Neural progenitor cell (in vitro differentiated cells): ENCODE measurements at regions not wholly inside any gene's neighbourhood (a gene's known extent, or its start where the extent isn't known, plus 50 kb on each side); places are given as distances from the start of the nearest gene placed in this dataset.

Source experiments
- DNase-seq: peaks from one replicate; pipeline ENCODE4 v3.0.0-alpha.2; 2016; ENCODE audit warnings: low spot score
- H2AFZ ChIP-seq: fragments of 200-600 bp; sonication (generic); replicated peaks from 2 replicates; pipeline ENCODE4 v1.6.1; 2016; ENCODE audit warnings: antibody characterized with exemption
- H3F3A ChIP-seq: fragments of 200-600 bp; sonication (generic); 2 replicates; pipeline ENCODE4 v1.6.1; 2016; ENCODE audit warnings: antibody characterized with exemption, low read depth
- H3K27ac ChIP-seq: fragments of 200-600 bp; sonication (generic); 2 replicates; pipeline ENCODE4 v1.5.1; 2016; ENCODE audit warnings: mild to moderate bottlenecking
- H3K27me3 ChIP-seq: fragments of 200-600 bp; sonication (generic); 2 replicates; pipeline ENCODE4 v1.6.1; 2016; ENCODE audit warnings: mild to moderate bottlenecking, moderate library complexity
- H3K36me3 ChIP-seq: fragments of 200-600 bp; sonication (generic); 2 replicates; pipeline ENCODE4 v1.5.1; 2016
- H3K4me1 ChIP-seq: fragments of 200-600 bp; sonication (generic); 2 replicates; pipeline ENCODE4 v1.6.1; 2016; ENCODE audit warnings: mixed run types
- H3K4me2 ChIP-seq: fragments of 200-600 bp; sonication (generic); 2 replicates; pipeline ENCODE4 v1.6.1; 2016
- H3K4me3 ChIP-seq: fragments of 200-600 bp; sonication (generic); 2 replicates; pipeline ENCODE4 v1.5.1; 2016
- H3K79me2 ChIP-seq: fragments of 200-600 bp; sonication (generic); 2 replicates; pipeline ENCODE4 v1.6.1; 2016; ENCODE audit warnings: low read depth
- H3K9ac ChIP-seq: fragments of 200-600 bp; sonication (generic); 2 replicates; pipeline ENCODE4 v1.6.1; 2016
- H3K9me3 ChIP-seq: fragments of 200-600 bp; sonication (generic); 2 replicates; pipeline ENCODE4 v1.5.1; 2016; ENCODE audit warnings: low read depth
- H4K20me1 ChIP-seq: fragments of 200-600 bp; sonication (generic); 2 replicates; pipeline ENCODE4 v1.6.1; 2016; ENCODE audit warnings: low read depth
- H3K27ac Mint-ChIP-seq: 3 replicates; pipeline ENCODE4 v1.8.0; 2021; ENCODE audit warnings: mixed read lengths
- H3K27me3 Mint-ChIP-seq: 2 replicates; pipeline ENCODE4 v1.8.0; 2022; ENCODE audit warnings: low read depth, mild to moderate bottlenecking, inconsistent platforms, moderate library complexity, mixed read lengths; ENCODE audit not compliant: insufficient read depth
- H3K36me3 Mint-ChIP-seq: 3 replicates; pipeline ENCODE4 v1.8.0; 2021; ENCODE audit warnings: mixed read lengths
- H3K4me1 Mint-ChIP-seq: 3 replicates; pipeline ENCODE4 v1.8.0; 2021; ENCODE audit warnings: mixed read lengths
- H3K4me3 Mint-ChIP-seq: 3 replicates; pipeline ENCODE4 v1.8.0; 2021; ENCODE audit warnings: mild to moderate bottlenecking, moderate library complexity, mixed read lengths
- H3K9me3 Mint-ChIP-seq: 3 replicates; pipeline ENCODE4 v1.8.0; 2020; ENCODE audit warnings: mixed read lengths
- EZH2 ChIP-seq: fragments of 200-600 bp; sonication (generic); IDR thresholded peaks from 2 replicates; pipeline ENCODE4 v1.6.1; 2017; ENCODE audit warnings: antibody characterized with exemption, mild to moderate bottlenecking, moderate library complexity
- EZH2phosphoT487 ChIP-seq: fragments of 200-600 bp; sonication (generic); IDR thresholded peaks from 2 replicates; pipeline ENCODE4 v1.6.1; 2017; ENCODE audit warnings: antibody characterized with exemption
- TF ChIP-seq, protein P1 (sequence below): fragments of 200-600 bp; sonication (generic); IDR thresholded peaks from 2 replicates; pipeline ENCODE4 v1.5.1; 2017; ENCODE audit warnings: antibody characterized with exemption, mild to moderate bottlenecking

DNA sequence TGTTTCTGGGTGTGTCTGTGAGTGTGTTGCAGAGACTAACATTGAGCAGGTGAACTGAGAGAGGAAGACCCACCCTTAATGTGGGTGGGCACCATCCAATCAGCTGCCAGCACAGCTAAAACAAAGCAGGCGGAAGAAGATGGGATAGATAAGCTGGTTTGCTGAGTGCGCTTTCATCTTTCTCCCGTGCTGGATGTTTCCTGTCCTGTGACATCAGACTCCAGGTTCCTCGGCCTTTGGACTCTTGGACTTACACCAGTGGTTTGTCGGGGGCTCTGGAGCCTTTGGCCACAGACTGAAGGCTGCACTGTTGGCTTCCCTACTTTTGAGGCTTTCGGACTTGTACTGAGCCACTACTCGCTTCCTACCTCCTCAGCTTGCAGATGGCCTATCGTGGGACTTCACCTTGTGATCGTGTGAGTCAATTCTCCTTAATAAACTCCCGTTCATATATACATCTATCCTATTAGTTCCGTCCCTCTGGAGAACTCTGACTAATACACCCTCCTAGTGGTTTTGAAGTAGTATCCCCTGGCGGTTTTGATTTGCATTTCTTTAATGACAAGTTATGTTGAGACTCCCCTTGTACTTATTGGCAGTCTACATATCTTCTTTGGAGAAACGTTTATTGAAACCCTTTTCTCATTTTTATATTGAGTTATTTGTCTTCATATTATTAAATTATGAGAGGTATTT lies 546.6 kb upstream of the TMPRSS15 start:
- H3K79me2 ChIP-seq: no peaks in the 10 kb centered on the region
- H2AFZ ChIP-seq: no peak overlapping the region
- H3K4me3 Mint-ChIP-seq: no peak overlapping the region
- no peak overlapping the region for H3K9ac ChIP-seq
- peaks cover 7% of the 10 kb centered on the region for H3K4me1 ChIP-seq
- H3K27me3 ChIP-seq: no peaks in the 10 kb centered on the region
- H3F3A ChIP-seq: peaks cover 10% of the 10 kb centered on the region
- H3K36me3 ChIP-seq: no peaks in the 10 kb centered on the region
- no peaks in the 10 kb centered on the region for H3K9me3 ChIP-seq
- no peak overlapping the region for H3K27ac Mint-ChIP-seq
- H3K36me3 Mint-ChIP-seq: no peaks in the 10 kb centered on the region
- H3K27me3 Mint-ChIP-seq: peaks cover 3% of the 10 kb centered on the region
- H4K20me1 ChIP-seq: no peaks in the 10 kb centered on the region
- TF ChIP-seq, protein P1, sequence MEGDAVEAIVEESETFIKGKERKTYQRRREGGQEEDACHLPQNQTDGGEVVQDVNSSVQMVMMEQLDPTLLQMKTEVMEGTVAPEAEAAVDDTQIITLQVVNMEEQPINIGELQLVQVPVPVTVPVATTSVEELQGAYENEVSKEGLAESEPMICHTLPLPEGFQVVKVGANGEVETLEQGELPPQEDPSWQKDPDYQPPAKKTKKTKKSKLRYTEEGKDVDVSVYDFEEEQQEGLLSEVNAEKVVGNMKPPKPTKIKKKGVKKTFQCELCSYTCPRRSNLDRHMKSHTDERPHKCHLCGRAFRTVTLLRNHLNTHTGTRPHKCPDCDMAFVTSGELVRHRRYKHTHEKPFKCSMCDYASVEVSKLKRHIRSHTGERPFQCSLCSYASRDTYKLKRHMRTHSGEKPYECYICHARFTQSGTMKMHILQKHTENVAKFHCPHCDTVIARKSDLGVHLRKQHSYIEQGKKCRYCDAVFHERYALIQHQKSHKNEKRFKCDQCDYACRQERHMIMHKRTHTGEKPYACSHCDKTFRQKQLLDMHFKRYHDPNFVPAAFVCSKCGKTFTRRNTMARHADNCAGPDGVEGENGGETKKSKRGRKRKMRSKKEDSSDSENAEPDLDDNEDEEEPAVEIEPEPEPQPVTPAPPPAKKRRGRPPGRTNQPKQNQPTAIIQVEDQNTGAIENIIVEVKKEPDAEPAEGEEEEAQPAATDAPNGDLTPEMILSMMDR: no peak
- TF ChIP-seq EZH2 (no peak), EZH2phosphoT487 (no peak)
- H3K4me3 ChIP-seq: no peak overlapping the region
- no peak overlapping the region for H3K4me2 ChIP-seq
- no peak for DNase-seq
- H3K9me3 Mint-ChIP-seq: peaks cover 4% of the 10 kb centered on the region
- H3K27ac ChIP-seq: no peak overlapping the region
- peaks cover 14% of the 10 kb centered on the region for H3K4me1 Mint-ChIP-seq

DNA sequence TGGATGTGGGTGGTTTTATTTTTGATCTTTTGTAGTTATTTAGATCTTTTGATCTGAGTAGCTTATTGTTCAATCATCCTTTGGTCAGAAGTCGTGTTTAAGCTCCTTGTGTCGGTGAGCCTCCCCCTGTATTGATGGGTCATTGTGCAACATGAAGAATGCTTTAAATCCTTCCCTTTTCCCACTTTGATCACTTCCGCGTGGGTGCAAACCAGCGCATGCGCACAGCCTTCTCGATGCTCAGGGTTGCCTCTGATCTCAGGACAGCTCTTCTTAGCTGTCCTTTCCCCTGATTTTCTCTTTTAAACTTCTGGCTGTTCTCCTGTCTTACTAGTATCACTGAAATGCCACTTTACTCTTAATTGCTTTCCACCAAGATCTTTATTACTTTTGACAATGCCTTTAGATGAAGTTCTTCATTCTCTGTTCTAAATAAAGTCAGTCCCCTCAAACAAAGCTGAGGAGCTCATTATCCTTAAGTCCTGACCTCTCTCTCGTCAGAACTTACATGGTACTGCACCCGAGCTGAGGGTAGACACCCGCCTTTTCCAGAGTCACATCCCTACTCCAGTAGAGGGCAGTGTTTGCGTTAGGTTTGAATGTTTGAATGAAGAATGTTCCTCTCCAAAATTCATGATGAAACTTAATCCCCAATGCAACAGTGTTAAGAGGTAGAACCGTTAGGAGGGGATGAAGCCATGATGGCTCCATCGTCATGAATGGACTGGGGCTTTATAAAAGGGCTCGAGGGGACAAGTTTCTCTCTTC lies 547.9 kb upstream of the TMPRSS15 start:
- Histone ChIP-seq H3K27me3 (no peaks in the 10 kb centered on the region), H3K4me1 (peaks cover 7% of the 10 kb centered on the region), H3F3A (peaks cover 10% of the 10 kb centered on the region), H4K20me1 (no peaks in the 10 kb centered on the region), H3K4me3 (no peak overlapping the region), H3K4me2 (peak overlapping the region; percentile 4), H3K36me3 (no peaks in the 10 kb centered on the region), H2AFZ (peak overlapping the region; percentile 59), H3K27ac (no peak overlapping the region), H3K9ac (no peak overlapping the region), H3K9me3 (no peaks in the 10 kb centered on the region), H3K79me2 (no peaks in the 10 kb centered on the region)
- peaks cover 4% of the 10 kb centered on the region for H3K9me3 Mint-ChIP-seq
- H3K4me1 Mint-ChIP-seq: peaks cover 16% of the 10 kb centered on the region
- TF ChIP-seq, protein P1: peak; percentile 76
- no peak for TF ChIP-seq EZH2phosphoT487
- TF ChIP-seq EZH2: no peak
- no peaks in the 10 kb centered on the region for H3K36me3 Mint-ChIP-seq
- H3K27ac Mint-ChIP-seq: peak overlapping the region; percentile 77
- H3K4me3 Mint-ChIP-seq: no peak overlapping the region
- H3K27me3 Mint-ChIP-seq: peaks cover 3% of the 10 kb centered on the region
- DNase-seq: peak; percentile 84

DNA sequence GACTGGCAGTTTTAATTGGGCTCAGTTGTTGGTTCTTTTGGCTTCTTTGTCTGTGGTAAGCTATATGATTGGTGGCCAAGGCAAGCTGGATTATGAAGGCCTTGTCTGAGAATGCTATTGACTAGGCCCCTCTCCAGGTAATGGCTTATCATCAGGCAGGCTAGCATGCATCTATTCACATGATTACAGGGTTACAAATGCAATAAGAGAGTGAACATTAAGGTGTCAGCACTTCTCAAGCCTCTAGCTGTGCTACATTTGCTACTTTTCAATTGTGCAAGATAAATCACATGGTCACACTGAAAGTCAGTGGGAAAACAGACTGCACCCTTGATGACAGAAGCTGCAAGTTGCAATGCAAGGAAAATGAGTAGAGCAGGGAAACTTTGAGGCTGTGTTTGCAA lies 550.9 kb upstream of the TMPRSS15 start:
- Histone ChIP-seq H2AFZ (no peak overlapping the region), H4K20me1 (no peaks in the 10 kb centered on the region), H3K79me2 (no peaks in the 10 kb centered on the region), H3K36me3 (no peaks in the 10 kb centered on the region), H3K9me3 (no peaks in the 10 kb centered on the region), H3K9ac (no peak overlapping the region), H3K27me3 (no peaks in the 10 kb centered on the region), H3K27ac (no peak overlapping the region), H3K4me3 (no peak overlapping the region), H3F3A (peaks cover 10% of the 10 kb centered on the region), H3K4me2 (peak overlapping the region; percentile 3), H3K4me1 (peaks cover 7% of the 10 kb centered on the region)
- Mint-ChIP-seq H3K4me3 (no peak overlapping the region), H3K9me3 (peaks cover 4% of the 10 kb centered on the region), H3K27ac (no peak overlapping the region), H3K27me3 (peaks cover 3% of the 10 kb centered on the region), H3K4me1 (peaks cover 17% of the 10 kb centered on the region), H3K36me3 (no peaks in the 10 kb centered on the region)
- TF ChIP-seq, protein P1: no peak
- TF ChIP-seq EZH2phosphoT487: no peak
- TF ChIP-seq EZH2: no peak
- peak; percentile 38 for DNase-seq
